ENCODE measurements at regions not wholly inside any gene's neighbourhood (a gene's known extent, or its start where the extent isn't known, plus 50 kb on each side); places are given as distances from the start of the nearest gene placed in this dataset.

GRCh38 chr10:117424883-117425649 is 49.8 kb upstream of the PDZD8 start:
- no peak for DNase-seq

All from stimulated activated CD4-positive, alpha-beta T cell treated with anti-CD3 and anti-CD28 coated beads, Interleukin-15, amount 100 ng/mL, for 24 hours (primary cell).